PC-9 (cell line): ENCODE measurements at regions not wholly inside any gene's neighbourhood (a gene's known extent, or its start where the extent isn't known, plus 50 kb on each side); places are given as distances from the start of the nearest gene placed in this dataset.

Experiments used
- BruUV-seq: library from RNA; stranded (reverse); fragments of 400-500 nt; replicated peaks from 2 replicates; lab custom pipeline; 2021; lab: Mats Ljungman, UMichigan
- CTCF ChIA-PET: fragments of 300-600 bp; sonication (Branson Sonifier 250); formaldehyde crosslinking; loops from one replicate; lab custom pipeline; 2022; ENCODE audit warnings: antibody characterized with exemption; lab: Charles Lee
- POLR2A ChIA-PET: fragments of 300-600 bp; sonication (Branson Sonifier 250); formaldehyde crosslinking; loops from one replicate; lab custom pipeline; 2022; ENCODE audit warnings: antibody characterized with exemption; ENCODE audit not compliant: unreplicated experiment; lab: Charles Lee
- DNase-seq, 2 experiments: peaks; one replicate each; pipeline versions ENCODE4 v3.0.0 to v3.0.0-alpha.2; 2015 to 2022; ENCODE audit warnings: mixed read lengths in 1 of 2
- H2AFZ ChIP-seq: fragments of 200-600 bp; sonication (generic); 2 replicates; pipeline ENCODE4 v1.8.1; 2017; ENCODE audit warnings: antibody characterized with exemption
- H3F3A ChIP-seq: fragments of 200-600 bp; sonication (generic); 2 replicates; pipeline ENCODE4 v1.8.1; 2017; ENCODE audit warnings: antibody characterized with exemption, mild to moderate bottlenecking, low read depth; ENCODE audit not compliant: insufficient read depth
- H3K27ac ChIP-seq: fragments of 200-600 bp; sonication (generic); 2 replicates; pipeline ENCODE4 v1.6.1; 2016; ENCODE audit warnings: mixed run types
- H3K27me3 ChIP-seq: fragments of 200-600 bp; sonication (generic); 2 replicates; pipeline ENCODE4 v1.6.1; 2016; ENCODE audit warnings: low read depth, mixed run types; ENCODE audit not compliant: insufficient read depth
- H3K36me3 ChIP-seq: fragments of 200-600 bp; sonication (generic); 2 replicates; pipeline ENCODE4 v1.6.1; 2016; ENCODE audit warnings: low read depth, mixed run types
- H3K4me1 ChIP-seq: fragments of 200-600 bp; sonication (generic); replicated peaks from 2 replicates; pipeline ENCODE4 v1.6.1; 2016; ENCODE audit warnings: mixed run types; ENCODE audit not compliant: insufficient read depth
- H3K4me2 ChIP-seq: fragments of 200-600 bp; sonication (generic); 2 replicates; pipeline ENCODE4 v1.6.1; 2017; ENCODE audit warnings: mixed run types
- H3K4me3 ChIP-seq: fragments of 200-600 bp; sonication (generic); 2 replicates; pipeline ENCODE4 v1.6.1; 2016; ENCODE audit warnings: mixed run types
- H3K79me2 ChIP-seq: fragments of 200-600 bp; sonication (generic); 2 replicates; pipeline ENCODE4 v1.6.1; 2017; ENCODE audit warnings: low read depth, mixed run types
- H3K9me2 ChIP-seq: fragments of 200-600 bp; sonication (generic); 2 replicates; pipeline ENCODE4 v1.8.1; 2017; ENCODE audit warnings: mild to moderate bottlenecking; ENCODE audit not compliant: insufficient read depth
- H3K9me3 ChIP-seq: fragments of 200-600 bp; sonication (generic); 2 replicates; pipeline ENCODE4 v1.8.1; 2016; ENCODE audit warnings: low read depth; ENCODE audit not compliant: insufficient read depth
- H4K20me1 ChIP-seq: fragments of 200-600 bp; sonication (generic); 2 replicates; pipeline ENCODE4 v1.8.1; 2017; ENCODE audit not compliant: insufficient read depth
- EZH2 ChIP-seq: fragments of 200-600 bp; sonication (generic); IDR thresholded peaks from 2 replicates; pipeline ENCODE4 v1.8.0; 2017; ENCODE audit warnings: antibody characterized with exemption, low read depth
- intact Hi-C: fragments of 100-400 bp; cut with micrococcal nuclease; formaldehyde crosslinking; loops from one replicate; pipeline ENCODE4 v1.10.0; 2022; ENCODE audit not compliant: unreplicated experiment
- TF ChIP-seq, protein P1 (sequence below): fragments of 200-600 bp; sonication (generic); conservative IDR thresholded peaks from 2 replicates; pipeline ENCODE4 v1.6.1; 2017; ENCODE audit warnings: mixed run types, antibody characterized with exemption, mild to moderate bottlenecking, moderate library complexity

DNA sequence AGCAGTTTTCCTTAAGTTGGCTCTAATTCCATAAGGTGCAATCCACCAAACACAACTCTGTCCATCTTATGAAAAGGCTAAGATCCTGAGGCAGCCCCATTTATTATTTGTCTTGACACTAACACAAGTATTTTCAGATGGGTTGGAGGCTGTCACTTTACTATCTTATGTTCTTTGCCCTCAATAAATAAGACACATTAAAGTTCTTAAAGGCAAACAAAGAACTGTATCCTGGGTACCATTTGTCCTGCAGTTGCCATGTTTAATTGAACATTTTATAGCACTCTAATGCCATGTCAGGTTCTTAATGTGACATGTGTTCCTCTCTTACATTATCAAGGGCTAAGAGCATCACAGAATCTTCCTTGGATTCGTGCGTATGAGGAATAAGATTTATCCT, 189.5 kb upstream of the SNX2 start:
- BruUV-seq, result no TSS peak
- no peaks in the 10 kb centered on the region for H4K20me1 ChIP-seq
- no peaks in the 10 kb centered on the region for H3K79me2 ChIP-seq
- H3K4me1 ChIP-seq, result no peaks in the 10 kb centered on the region
- no peaks in the 10 kb centered on the region for H3K27me3 ChIP-seq
- intact Hi-C loops, result no loop called here
- no peak overlapping the region for H3K4me3 ChIP-seq
- H3K27ac ChIP-seq, result no peak overlapping the region
- CTCF ChIA-PET, result no interaction called here
- no peak overlapping the region for H2AFZ ChIP-seq
- POLR2A ChIA-PET, result no interaction called here
- H3F3A ChIP-seq, result no peaks in the 10 kb centered on the region
- no peaks in the 10 kb centered on the region for H3K36me3 ChIP-seq
- no peaks in the 10 kb centered on the region for H3K9me3 ChIP-seq
- no peak overlapping the region for H3K4me2 ChIP-seq
- no peak for DNase-seq
- TF ChIP-seq EZH2, result no peak
- TF ChIP-seq, protein P1, sequence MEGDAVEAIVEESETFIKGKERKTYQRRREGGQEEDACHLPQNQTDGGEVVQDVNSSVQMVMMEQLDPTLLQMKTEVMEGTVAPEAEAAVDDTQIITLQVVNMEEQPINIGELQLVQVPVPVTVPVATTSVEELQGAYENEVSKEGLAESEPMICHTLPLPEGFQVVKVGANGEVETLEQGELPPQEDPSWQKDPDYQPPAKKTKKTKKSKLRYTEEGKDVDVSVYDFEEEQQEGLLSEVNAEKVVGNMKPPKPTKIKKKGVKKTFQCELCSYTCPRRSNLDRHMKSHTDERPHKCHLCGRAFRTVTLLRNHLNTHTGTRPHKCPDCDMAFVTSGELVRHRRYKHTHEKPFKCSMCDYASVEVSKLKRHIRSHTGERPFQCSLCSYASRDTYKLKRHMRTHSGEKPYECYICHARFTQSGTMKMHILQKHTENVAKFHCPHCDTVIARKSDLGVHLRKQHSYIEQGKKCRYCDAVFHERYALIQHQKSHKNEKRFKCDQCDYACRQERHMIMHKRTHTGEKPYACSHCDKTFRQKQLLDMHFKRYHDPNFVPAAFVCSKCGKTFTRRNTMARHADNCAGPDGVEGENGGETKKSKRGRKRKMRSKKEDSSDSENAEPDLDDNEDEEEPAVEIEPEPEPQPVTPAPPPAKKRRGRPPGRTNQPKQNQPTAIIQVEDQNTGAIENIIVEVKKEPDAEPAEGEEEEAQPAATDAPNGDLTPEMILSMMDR, result no peak
- H3K9me2 ChIP-seq, result no peaks in the 10 kb centered on the region

GRCh38 chr5:122586351-122586750, 188.5 kb upstream of the SNX2 start:
- TF ChIP-seq, protein P1, result no peak
- no peak for TF ChIP-seq EZH2
- Histone ChIP-seq H3K79me2 (no peaks in the 10 kb centered on the region), H4K20me1 (no peaks in the 10 kb centered on the region), H2AFZ (no peak overlapping the region), H3K27ac (no peak overlapping the region), H3K4me1 (no peaks in the 10 kb centered on the region), H3K36me3 (no peaks in the 10 kb centered on the region), H3K9me2 (no peaks in the 10 kb centered on the region), H3K4me3 (no peak overlapping the region), H3F3A (no peaks in the 10 kb centered on the region), H3K9me3 (no peaks in the 10 kb centered on the region), H3K27me3 (no peaks in the 10 kb centered on the region), H3K4me2 (no peak overlapping the region)
- no TSS peak for BruUV-seq
- intact Hi-C loops, result no loop called here
- ChIA-PET CTCF (no interaction called here), POLR2A (no interaction called here)
- DNase-seq, result no peak

DNA sequence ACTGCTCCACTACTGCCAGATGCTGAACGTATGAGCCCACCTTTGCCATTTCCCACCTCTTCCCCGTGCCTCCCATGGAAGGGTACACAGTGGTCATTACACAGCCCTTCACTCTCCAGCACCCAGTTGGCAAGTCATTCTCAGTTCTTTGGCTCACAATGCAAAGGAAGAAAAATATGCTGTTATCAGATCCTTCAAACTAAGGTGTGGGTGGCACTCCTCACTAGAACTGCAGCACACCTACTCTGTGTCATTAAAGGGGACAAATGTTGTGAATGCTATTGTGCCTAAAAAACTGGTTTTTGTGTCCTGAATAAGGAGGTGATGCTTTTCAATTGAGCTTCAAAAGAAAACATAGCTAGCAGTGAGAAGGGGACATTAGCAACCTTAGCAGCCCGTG, 183.1 kb upstream of the SNX2 start:
- H3K27ac ChIP-seq, result no peak overlapping the region
- no peak for DNase-seq
- no TSS peak for BruUV-seq
- H3K79me2 ChIP-seq, result no peaks in the 10 kb centered on the region
- CTCF ChIA-PET, result no interaction called here
- TF ChIP-seq, protein P1, result no peak
- no peak for TF ChIP-seq EZH2
- no peaks in the 10 kb centered on the region for H4K20me1 ChIP-seq
- no peaks in the 10 kb centered on the region for H3F3A ChIP-seq
- H2AFZ ChIP-seq, result no peak overlapping the region
- H3K27me3 ChIP-seq, result no peaks in the 10 kb centered on the region
- H3K4me3 ChIP-seq, result no peak overlapping the region
- H3K9me3 ChIP-seq, result no peaks in the 10 kb centered on the region
- H3K36me3 ChIP-seq, result no peaks in the 10 kb centered on the region
- no peaks in the 10 kb centered on the region for H3K4me1 ChIP-seq
- H3K4me2 ChIP-seq, result no peak overlapping the region
- no peaks in the 10 kb centered on the region for H3K9me2 ChIP-seq
- intact Hi-C loops, result no loop called here
- POLR2A ChIA-PET, result no interaction called here
